Heart right ventricle (tissue), 16 donors: ENCODE measurements at regions not wholly inside any gene's neighbourhood (a gene's known extent, or its start where the extent isn't known, plus 50 kb on each side); places are given as distances from the start of the nearest gene placed in this dataset.

ENCODE experiments used
- ATAC-seq, 8 donors: fragments of 200-7000 bp; cut with Tn5 transposase; one replicate each; pipeline ENCODE4 v1.9.1; 2020; ENCODE audit warnings: mild to moderate bottlenecking in 8 of 8, moderate library complexity in 8 of 8, moderate number of reproducible peaks in 1 of 8
- DNase-seq, 2 donors: peaks; one replicate each; pipeline ENCODE4 v3.0.0-alpha.2; 2020
- H3K27ac ChIP-seq, 10 donors: fragments of 200-600 bp; sonication (generic) in 2 of 10; one replicate each; pipeline versions ENCODE4 v1.5.0 to v1.8.0; 2020 to 2022; ENCODE audit warnings: mild to moderate bottlenecking in 3 of 10
- H3K27me3 ChIP-seq, 7 donors: fragments of 200-600 bp; one replicate each; pipeline ENCODE4 v1.8.0; 2021 to 2022; ENCODE audit warnings: mild to moderate bottlenecking in 2 of 7
- H3K36me3 ChIP-seq, 9 donors: fragments of 200-600 bp; sonication (generic) in 1 of 9; one replicate each; pipeline versions ENCODE4 v1.5.0 to v1.8.0; 2020 to 2022; ENCODE audit warnings: mild to moderate bottlenecking in 2 of 9
- H3K4me1 ChIP-seq, 9 donors: fragments of 200-600 bp; sonication (generic) in 1 of 9; one replicate each; pipeline versions ENCODE4 v1.5.0 to v1.8.0; 2020 to 2022; ENCODE audit warnings: mild to moderate bottlenecking in 4 of 9
- H3K4me3 ChIP-seq, 10 donors: fragments of 200-600 bp; sonication (generic) in 2 of 10; one replicate each; pipeline versions ENCODE4 v1.5.0 to v1.8.0; 2020 to 2022; ENCODE audit warnings: mild to moderate bottlenecking in 7 of 10, moderate library complexity in 2 of 10
- H3K9me3 ChIP-seq, 11 donors: fragments of 200-600 bp in 10 of 11; sonication (generic) in 2 of 11; one replicate each; pipeline versions ENCODE4 v1.5.0 to v1.8.0; 2013 to 2022; ENCODE audit warnings: mild to moderate bottlenecking in 2 of 11, control low read depth in 1 of 11, moderate library complexity in 1 of 11
- WGBS, 2 donors: extraction: QIAGEN DNeasy Blood & Tissue Kit; methylation state at CpG; one replicate each; pipeline ENCODE4 v1.1.7; 2013; ENCODE audit warnings: inconsistent platforms in 1 of 2; 5-methylcytosine and 5-hydroxymethylcytosine counted together
- intact Hi-C, 10 donors: fragments of 100-400 bp; cut with DNase I; formaldehyde crosslinking; loops; one replicate each; pipeline versions ENCODE4 v1.11.1 to v1.14.2; 2022
- TF ChIP-seq, protein P1 (sequence below), 9 donors: fragments of 200-600 bp; sonication (generic) in 2 of 9; IDR thresholded peaks; one replicate each; pipeline versions ENCODE4 v1.5.0 to v1.8.0; 2021 to 2022; ENCODE audit warnings: antibody characterized with exemption in 9 of 9, mild to moderate bottlenecking in 5 of 9, moderate library complexity in 1 of 9
- donor health status: Arrhythmogenic right ventricular cardiomyopathy.
- donor health status: ischemic (EF 13 %, LVEDD 7.1; RV severe dilation, severe dysfunction).
- donor health status: healthy with polysubstance abuse.
- donor health status: DM: no; HTN: yes; CAD: no.
- donor health status: DM: no; HTN: no; CAD: no.
- donor health status: ischemic (EF 25% LVEDD 6.9; RV normal size, moderate dysfunction).
- donor health status: ischemic (EF 25% LVEDD 5.7; RV mildly dilated, moderate dysfunction).
- donor health status: healthy.
- donor health status: DM: yes; HTN: yes; CAD: no.
- donor health status: Ischemic cardiomyopathy.
- donor health status: ischemic (EF 35%, LVEDD 5.7; RV mildly dilated, moderate dysfunction).
- donor health status: nonischemic (EF 11% LVEDD 7.7; RV severe dilation, severe dysfunction).
- donor health status: DM: yes; HTN: yes; CAD: no.
- donor health status: PGD.
- donor health status: ischemic (EF 29% LVEDD 5.4; RV normal size, mild dysfunction).
- donor health status: nonischemic (EF 23%, LVEDD 6.1; RV moderate dilation, normal function).

DNA sequence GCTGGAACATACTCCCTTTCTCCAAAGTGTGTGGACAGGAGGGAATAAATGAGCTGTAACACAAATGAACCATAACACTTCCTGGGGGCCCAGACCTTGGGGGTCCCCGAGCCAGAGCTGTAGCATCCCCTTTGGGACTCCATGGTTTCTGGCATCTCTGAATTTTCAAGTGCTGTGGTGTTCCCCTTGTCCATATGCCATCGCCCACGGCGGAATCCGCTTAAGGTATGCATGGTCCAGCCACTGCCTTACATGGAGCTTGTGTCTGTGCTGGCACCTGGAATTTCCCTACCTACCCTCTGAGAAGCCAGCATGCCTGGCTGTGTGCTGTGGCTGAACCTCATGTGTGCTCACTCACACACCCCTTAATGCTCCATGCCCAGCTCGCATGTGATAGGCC is 943.6 kb downstream of the SLITRK1 start:
- Histone ChIP-seq H3K4me3 (no peak overlapping the region), H3K27me3 (no peaks in the 10 kb centered on the region), H3K36me3 (no peaks in the 10 kb centered on the region), H3K9me3 (no peaks in the 10 kb centered on the region), H3K27ac (no peak overlapping the region), H3K4me1 (no peaks in the 10 kb centered on the region)
- TF ChIP-seq, protein P1, sequence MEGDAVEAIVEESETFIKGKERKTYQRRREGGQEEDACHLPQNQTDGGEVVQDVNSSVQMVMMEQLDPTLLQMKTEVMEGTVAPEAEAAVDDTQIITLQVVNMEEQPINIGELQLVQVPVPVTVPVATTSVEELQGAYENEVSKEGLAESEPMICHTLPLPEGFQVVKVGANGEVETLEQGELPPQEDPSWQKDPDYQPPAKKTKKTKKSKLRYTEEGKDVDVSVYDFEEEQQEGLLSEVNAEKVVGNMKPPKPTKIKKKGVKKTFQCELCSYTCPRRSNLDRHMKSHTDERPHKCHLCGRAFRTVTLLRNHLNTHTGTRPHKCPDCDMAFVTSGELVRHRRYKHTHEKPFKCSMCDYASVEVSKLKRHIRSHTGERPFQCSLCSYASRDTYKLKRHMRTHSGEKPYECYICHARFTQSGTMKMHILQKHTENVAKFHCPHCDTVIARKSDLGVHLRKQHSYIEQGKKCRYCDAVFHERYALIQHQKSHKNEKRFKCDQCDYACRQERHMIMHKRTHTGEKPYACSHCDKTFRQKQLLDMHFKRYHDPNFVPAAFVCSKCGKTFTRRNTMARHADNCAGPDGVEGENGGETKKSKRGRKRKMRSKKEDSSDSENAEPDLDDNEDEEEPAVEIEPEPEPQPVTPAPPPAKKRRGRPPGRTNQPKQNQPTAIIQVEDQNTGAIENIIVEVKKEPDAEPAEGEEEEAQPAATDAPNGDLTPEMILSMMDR (IDR thresholded peaks at IDR 0.05) = no peak
- intact Hi-C loops = no loop called here
- ATAC-seq (no peak), DNase-seq (no peak)
- WGBS, 2 donors = 90 to 91% methylated on average over 6 of the region's 6 CpGs

DNA sequence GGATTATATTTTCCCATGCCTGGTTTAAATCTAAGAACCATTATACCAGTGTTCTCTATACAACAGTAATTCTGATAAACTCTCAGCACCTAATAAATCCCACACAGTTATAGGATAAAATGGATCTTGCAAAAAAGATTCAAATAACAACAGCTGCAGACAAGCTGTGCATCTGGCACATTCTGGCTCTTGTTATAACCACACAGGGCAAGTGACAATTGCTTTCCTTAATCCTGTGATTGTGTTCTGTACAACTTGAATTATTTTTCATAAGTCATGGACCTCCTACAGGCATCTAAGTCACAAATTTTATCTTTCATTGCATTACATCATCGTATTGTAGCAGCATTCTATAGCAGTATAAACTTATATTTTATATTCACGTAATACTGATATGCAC is 948.3 kb downstream of the SLITRK1 start:
- intact Hi-C loops = no loop called here
- Histone ChIP-seq H3K36me3 (no peaks in the 10 kb centered on the region), H3K27ac (no peak overlapping the region), H3K9me3 (peaks cover 0 to 12% (median 0%) of the 10 kb centered on the region in 11 donors), H3K4me3 (no peak overlapping the region), H3K27me3 (no peaks in the 10 kb centered on the region), H3K4me1 (no peaks in the 10 kb centered on the region)
- WGBS, 2 donors = 67 to 70% methylated on average over 2 of the region's 2 CpGs
- ATAC-seq (no peak), DNase-seq (no peak)
- TF ChIP-seq, protein P1 (IDR thresholded peaks at IDR 0.05) = no peak

DNA sequence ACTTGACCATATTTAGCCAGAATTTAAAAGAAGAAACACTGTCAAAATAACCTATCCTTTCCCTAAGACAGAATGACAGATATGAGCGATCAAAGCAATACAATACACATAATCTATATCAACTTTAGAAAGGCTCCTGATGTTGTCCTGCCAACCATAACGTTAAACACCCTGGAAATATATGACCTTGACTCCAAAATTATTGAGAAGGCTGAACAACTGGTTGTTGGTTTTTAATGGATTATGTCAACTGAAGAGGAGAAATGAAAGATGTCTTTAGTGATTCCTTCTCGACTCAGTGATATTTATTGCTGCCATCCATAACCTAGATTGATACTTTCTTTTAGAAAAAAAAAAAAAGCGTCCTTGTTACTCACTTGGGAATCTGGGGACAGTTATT is 957.2 kb downstream of the SLITRK1 start:
- Histone ChIP-seq H3K27me3 (no peaks in the 10 kb centered on the region), H3K27ac (no peak overlapping the region), H3K9me3 (peaks cover 0 to 12% (median 0%) of the 10 kb centered on the region in 11 donors), H3K4me3 (no peak overlapping the region), H3K36me3 (no peaks in the 10 kb centered on the region), H3K4me1 (no peaks in the 10 kb centered on the region)
- intact Hi-C loops = no loop called here
- WGBS, 2 donors = 74 to 80% methylated on average over 4 of the region's 4 CpGs
- DNase-seq = no peak
- ATAC-seq = no peak
- TF ChIP-seq, protein P1 (IDR thresholded peaks at IDR 0.05) = no peak

DNA sequence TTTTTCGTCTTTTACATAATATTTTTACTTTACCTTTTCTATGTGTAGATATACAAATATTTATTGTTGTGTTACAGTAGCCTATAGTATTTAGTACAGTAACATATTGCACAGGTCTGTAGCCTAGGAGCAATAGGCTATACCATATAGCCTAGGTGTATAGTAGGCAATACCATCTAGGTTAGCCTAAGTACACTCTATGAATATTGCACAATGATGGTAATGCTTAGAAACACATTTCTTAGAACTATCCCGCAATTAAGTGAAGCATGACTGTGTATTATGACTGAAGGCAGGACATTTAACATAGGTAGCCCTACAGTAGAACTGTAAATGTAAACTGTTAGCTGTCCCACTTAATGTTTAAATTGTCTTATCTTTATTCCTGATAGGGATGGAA is 964.3 kb downstream of the SLITRK1 start:
- TF ChIP-seq, protein P1 (IDR thresholded peaks at IDR 0.05) = no peak
- ATAC-seq = no peak
- intact Hi-C loops = loop anchor here in 1 of 10 donors (2.0 kb wide), 1 partner anchor 61 kb away; no protein-coding TSS in a partner anchor
- peaks cover 0 to 5% (median 0%) of the 10 kb centered on the region in 11 donors for H3K9me3 ChIP-seq
- no peaks in the 10 kb centered on the region for H3K36me3 ChIP-seq
- H3K4me1 ChIP-seq = no peaks in the 10 kb centered on the region
- WGBS, 2 donors = 75 to 81% methylated on average over 2 of the region's 2 CpGs
- DNase-seq = no peak
- no peaks in the 10 kb centered on the region for H3K27me3 ChIP-seq
- no peak overlapping the region for H3K27ac ChIP-seq
- no peak overlapping the region for H3K4me3 ChIP-seq
